HG03097 (cell line): ENCODE measurements at regions not wholly inside any gene's neighbourhood (a gene's known extent, or its start where the extent isn't known, plus 50 kb on each side); places are given as distances from the start of the nearest gene placed in this dataset.
"Not testable (repeated sequence)": the region's sequence is repeated elsewhere in the genome, so short reads cannot be mapped to it uniquely, and the experiment has no call there.

Experiments
- ATAC-seq: cut with Tn5 transposase; IDR thresholded peaks from one replicate; pipeline ENCODE4 v1.9.1; 2021; ENCODE audit not compliant: unreplicated experiment, low FRiP score

- ATAC-seq: no peak
Observed at GRCh38 chr16:66186251-66186785, 180.2 kb upstream of the CDH5 start.

- ATAC-seq: no peak
Observed at GRCh38 chr16:66182592-66182991, 183.9 kb upstream of the CDH5 start.

GRCh38 chr16:66176731-66177130, 189.8 kb upstream of the CDH5 start:
- no peak for ATAC-seq

GRCh38 chr16:66176111-66176510, 190.4 kb upstream of the CDH5 start:
- ATAC-seq: no peak

GRCh38 chr16:66175636-66176035, 190.9 kb upstream of the CDH5 start:
- ATAC-seq: no peak

GRCh38 chr16:66175058-66175457, 191.4 kb upstream of the CDH5 start:
- no peak for ATAC-seq

GRCh38 chr16:66173796-66174195, 192.7 kb upstream of the CDH5 start:
- not testable (repeated sequence) for ATAC-seq

- ATAC-seq: not testable (repeated sequence)
Observed at GRCh38 chr16:66173181-66173580, 193.3 kb upstream of the CDH5 start.

GRCh38 chr16:66172463-66172862, 194.0 kb upstream of the CDH5 start:
- no peak for ATAC-seq

GRCh38 chr16:66171578-66171977, 194.9 kb upstream of the CDH5 start:
- no peak for ATAC-seq

GRCh38 chr16:66170989-66171388, 195.5 kb upstream of the CDH5 start:
- ATAC-seq: no peak

- ATAC-seq: no peak
Observed at GRCh38 chr16:66169817-66170216, 196.7 kb upstream of the CDH5 start.

GRCh38 chr16:66168777-66169176, 197.7 kb upstream of the CDH5 start:
- no peak for ATAC-seq

- ATAC-seq: no peak
Observed at GRCh38 chr16:66167564-66168291, 198.8 kb upstream of the CDH5 start.

GRCh38 chr16:66166490-66166889, 200.0 kb upstream of the CDH5 start:
- ATAC-seq: no peak

- ATAC-seq: no peak
Observed at GRCh38 chr16:66165879-66166278, 200.6 kb upstream of the CDH5 start.

GRCh38 chr16:66164581-66165247, 201.8 kb upstream of the CDH5 start:
- ATAC-seq: no peak

GRCh38 chr16:66162821-66163220, 203.7 kb upstream of the CDH5 start:
- no peak for ATAC-seq

GRCh38 chr16:66161942-66162341, 204.5 kb upstream of the CDH5 start:
- ATAC-seq: no peak

GRCh38 chr16:66161269-66161668, 205.2 kb upstream of the CDH5 start:
- ATAC-seq: no peak

GRCh38 chr16:66159987-66160386, 206.5 kb upstream of the CDH5 start:
- no peak for ATAC-seq

GRCh38 chr16:66156538-66156937, 210.0 kb upstream of the CDH5 start:
- ATAC-seq: no peak
